ENCODE measurements at regions not wholly inside any gene's neighbourhood (a gene's known extent, or its start where the extent isn't known, plus 50 kb on each side); places are given as distances from the start of the nearest gene placed in this dataset.

DNA sequence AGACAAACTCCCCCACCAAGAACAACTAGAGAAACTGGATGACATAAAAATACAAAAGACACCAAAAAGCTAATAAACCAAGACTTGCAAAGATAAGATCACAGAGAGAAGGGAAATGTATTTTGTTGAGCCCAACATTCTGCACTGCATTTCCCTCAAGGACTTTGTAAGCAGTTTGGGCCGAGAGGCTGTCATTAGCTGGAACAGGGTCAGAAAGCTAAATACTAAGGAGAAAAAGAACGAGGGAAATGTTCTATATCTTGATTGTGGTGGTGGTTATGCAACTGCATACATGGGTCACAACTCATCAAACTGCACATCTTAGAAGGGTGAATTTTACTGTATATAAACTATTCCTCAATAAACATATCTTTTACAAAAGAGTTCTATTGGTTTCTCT, 315.0 kb downstream of the IPMK start (continued):
- TF ChIP-seq ZNF207 (IDR thresholded peaks at IDR 0.05; ENCODE audit: borderline replicate concordance) = no peak
- TF ChIP-seq, protein P1, sequence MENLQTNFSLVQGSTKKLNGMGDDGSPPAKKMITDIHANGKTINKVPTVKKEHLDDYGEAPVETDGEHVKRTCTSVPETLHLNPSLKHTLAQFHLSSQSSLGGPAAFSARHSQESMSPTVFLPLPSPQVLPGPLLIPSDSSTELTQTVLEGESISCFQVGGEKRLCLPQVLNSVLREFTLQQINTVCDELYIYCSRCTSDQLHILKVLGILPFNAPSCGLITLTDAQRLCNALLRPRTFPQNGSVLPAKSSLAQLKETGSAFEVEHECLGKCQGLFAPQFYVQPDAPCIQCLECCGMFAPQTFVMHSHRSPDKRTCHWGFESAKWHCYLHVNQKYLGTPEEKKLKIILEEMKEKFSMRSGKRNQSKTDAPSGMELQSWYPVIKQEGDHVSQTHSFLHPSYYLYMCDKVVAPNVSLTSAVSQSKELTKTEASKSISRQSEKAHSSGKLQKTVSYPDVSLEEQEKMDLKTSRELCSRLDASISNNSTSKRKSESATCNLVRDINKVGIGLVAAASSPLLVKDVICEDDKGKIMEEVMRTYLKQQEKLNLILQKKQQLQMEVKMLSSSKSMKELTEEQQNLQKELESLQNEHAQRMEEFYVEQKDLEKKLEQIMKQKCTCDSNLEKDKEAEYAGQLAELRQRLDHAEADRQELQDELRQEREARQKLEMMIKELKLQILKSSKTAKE (IDR thresholded peaks at IDR 0.05; ENCODE audit: low read depth, poor library complexity, severe bottlenecking) = no peak

DNA sequence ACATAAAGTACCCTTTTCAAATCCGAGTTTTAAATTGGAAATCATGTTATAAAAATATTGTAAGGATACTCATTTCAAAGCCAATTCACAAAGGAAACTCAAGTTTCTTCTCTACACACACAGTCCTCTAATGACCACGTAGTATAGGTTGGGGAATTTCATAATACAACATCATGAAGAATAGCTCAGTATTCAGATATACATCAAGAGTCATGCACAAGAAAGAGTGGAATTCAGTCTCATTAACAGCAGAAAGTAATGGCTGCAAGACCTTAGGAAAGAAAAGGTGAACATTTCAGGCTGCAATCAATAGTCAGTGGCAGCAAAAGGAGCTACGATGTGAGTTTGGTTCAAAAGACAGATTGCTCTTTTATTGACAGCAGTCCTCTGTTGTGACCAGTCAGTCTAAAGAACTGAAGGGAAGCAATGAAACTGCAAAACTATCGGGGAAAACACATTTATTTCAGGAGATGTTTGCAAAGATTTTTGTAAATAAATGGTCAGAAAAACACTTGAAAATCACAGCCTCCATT, 317.2 kb downstream of the IPMK start:
- Histone ChIP-seq H3K27me3 (replicated peaks in 1 of 2; ENCODE audit: control insufficient read depth in 2 of 2, insufficient read depth in 2 of 2, low read length in 1 of 2) (no peaks in the 10 kb centered on the region; a peak in 1 of 4 replicates), H3K36me3 (ENCODE audit: control insufficient read depth in 2 of 2, insufficient read depth in 2 of 2, low read length in 1 of 2) (no peaks in the 10 kb centered on the region), H3K9ac (ENCODE audit: control insufficient read depth, insufficient read depth, low read length) (no peak overlapping the region), H3K4me2 (ENCODE audit: control insufficient read depth, insufficient read depth) (no peak overlapping the region), H3K27ac (ENCODE audit: control insufficient read depth, insufficient read depth) (no peak overlapping the region), H3K9me3 (replicated peaks; ENCODE audit: control insufficient read depth, insufficient read depth, low read length) (no peaks in the 10 kb centered on the region), H3K4me1 (ENCODE audit: control insufficient read depth, insufficient read depth, low read length) (no peaks in the 10 kb centered on the region), H3K79me2 (ENCODE audit: control insufficient read depth, insufficient read depth, low read length) (no peaks in the 10 kb centered on the region), H3K4me3 (no peak overlapping the region), H4K20me1 (ENCODE audit: control insufficient read depth, insufficient read depth) (no peaks in the 10 kb centered on the region), H2AFZ (ENCODE audit: control insufficient read depth, low read depth, low read length) (no peak overlapping the region)
- ChIA-PET RAD21 (ENCODE audit: unreplicated experiment) (no interaction called here), CTCF (no interaction called here), POLR2A (no interaction called here), SMC1A (ENCODE audit: uncharacterized antibody, unreplicated experiment) (interaction anchor here (1.1 kb wide), 1 partner anchor 9 kb away, joined by 3 read pairs; no protein-coding TSS in a partner anchor)
- intact Hi-C loops (cut with micrococcal nuclease; ENCODE audit: unreplicated experiment) = no loop called here
- 11% methylated on average over 4 of the region's 4 CpGs for WGBS (ENCODE audit: insufficient coverage, insufficient replicate concordance, low lambda C conversion rate, missing lambda C conversion rate)
- DNase-seq (ENCODE audit: low read depth, low spot score) = no peak
- in situ Hi-C loops (cut with MboI) = no loop called here
- BruUV-seq (replicated peaks) = no TSS peak
- no peak for FAIRE-seq
- ATAC-seq = no peak
- no peak for TF ChIP-seq FOS (IDR thresholded peaks at IDR 0.05; ENCODE audit: borderline replicate concordance, extremely low read depth, insufficient read length)
- TF ChIP-seq, protein P2, sequence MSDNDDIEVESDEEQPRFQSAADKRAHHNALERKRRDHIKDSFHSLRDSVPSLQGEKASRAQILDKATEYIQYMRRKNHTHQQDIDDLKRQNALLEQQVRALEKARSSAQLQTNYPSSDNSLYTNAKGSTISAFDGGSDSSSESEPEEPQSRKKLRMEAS (IDR thresholded peaks at IDR 0.05; ENCODE audit: low read depth, low read length) = no peak
- TF ChIP-seq RFX5 (IDR thresholded peaks at IDR 0.05; ENCODE audit: low read depth, low read length) = no peak
- no peak for TF ChIP-seq CHD2 (IDR thresholded peaks at IDR 0.05; ENCODE audit: borderline replicate concordance, low read depth, low read length)
- TF ChIP-seq, protein P3, sequence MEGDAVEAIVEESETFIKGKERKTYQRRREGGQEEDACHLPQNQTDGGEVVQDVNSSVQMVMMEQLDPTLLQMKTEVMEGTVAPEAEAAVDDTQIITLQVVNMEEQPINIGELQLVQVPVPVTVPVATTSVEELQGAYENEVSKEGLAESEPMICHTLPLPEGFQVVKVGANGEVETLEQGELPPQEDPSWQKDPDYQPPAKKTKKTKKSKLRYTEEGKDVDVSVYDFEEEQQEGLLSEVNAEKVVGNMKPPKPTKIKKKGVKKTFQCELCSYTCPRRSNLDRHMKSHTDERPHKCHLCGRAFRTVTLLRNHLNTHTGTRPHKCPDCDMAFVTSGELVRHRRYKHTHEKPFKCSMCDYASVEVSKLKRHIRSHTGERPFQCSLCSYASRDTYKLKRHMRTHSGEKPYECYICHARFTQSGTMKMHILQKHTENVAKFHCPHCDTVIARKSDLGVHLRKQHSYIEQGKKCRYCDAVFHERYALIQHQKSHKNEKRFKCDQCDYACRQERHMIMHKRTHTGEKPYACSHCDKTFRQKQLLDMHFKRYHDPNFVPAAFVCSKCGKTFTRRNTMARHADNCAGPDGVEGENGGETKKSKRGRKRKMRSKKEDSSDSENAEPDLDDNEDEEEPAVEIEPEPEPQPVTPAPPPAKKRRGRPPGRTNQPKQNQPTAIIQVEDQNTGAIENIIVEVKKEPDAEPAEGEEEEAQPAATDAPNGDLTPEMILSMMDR (IDR thresholded peaks at IDR 0.05 in 2 of 3, conservative IDR thresholded peaks at IDR 0.05 in 1 of 3; ENCODE audit: control insufficient read depth in 2 of 3, extremely low read depth in 1 of 3, insufficient read depth in 1 of 3, low read depth in 3 of 3, low read length in 3 of 3) = no peak
- TF ChIP-seq, protein P4, sequence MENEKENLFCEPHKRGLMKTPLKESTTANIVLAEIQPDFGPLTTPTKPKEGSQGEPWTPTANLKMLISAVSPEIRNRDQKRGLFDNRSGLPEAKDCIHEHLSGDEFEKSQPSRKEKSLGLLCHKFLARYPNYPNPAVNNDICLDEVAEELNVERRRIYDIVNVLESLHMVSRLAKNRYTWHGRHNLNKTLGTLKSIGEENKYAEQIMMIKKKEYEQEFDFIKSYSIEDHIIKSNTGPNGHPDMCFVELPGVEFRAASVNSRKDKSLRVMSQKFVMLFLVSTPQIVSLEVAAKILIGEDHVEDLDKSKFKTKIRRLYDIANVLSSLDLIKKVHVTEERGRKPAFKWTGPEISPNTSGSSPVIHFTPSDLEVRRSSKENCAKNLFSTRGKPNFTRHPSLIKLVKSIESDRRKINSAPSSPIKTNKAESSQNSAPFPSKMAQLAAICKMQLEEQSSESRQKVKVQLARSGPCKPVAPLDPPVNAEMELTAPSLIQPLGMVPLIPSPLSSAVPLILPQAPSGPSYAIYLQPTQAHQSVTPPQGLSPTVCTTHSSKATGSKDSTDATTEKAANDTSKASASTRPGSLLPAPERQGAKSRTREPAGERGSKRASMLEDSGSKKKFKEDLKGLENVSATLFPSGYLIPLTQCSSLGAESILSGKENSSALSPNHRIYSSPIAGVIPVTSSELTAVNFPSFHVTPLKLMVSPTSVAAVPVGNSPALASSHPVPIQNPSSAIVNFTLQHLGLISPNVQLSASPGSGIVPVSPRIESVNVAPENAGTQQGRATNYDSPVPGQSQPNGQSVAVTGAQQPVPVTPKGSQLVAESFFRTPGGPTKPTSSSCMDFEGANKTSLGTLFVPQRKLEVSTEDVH (IDR thresholded peaks at IDR 0.05; ENCODE audit: low read depth, partially characterized antibody) = no peak
- no peak for TF ChIP-seq ZNF622 (IDR thresholded peaks at IDR 0.05)
- TF ChIP-seq, protein P5, sequence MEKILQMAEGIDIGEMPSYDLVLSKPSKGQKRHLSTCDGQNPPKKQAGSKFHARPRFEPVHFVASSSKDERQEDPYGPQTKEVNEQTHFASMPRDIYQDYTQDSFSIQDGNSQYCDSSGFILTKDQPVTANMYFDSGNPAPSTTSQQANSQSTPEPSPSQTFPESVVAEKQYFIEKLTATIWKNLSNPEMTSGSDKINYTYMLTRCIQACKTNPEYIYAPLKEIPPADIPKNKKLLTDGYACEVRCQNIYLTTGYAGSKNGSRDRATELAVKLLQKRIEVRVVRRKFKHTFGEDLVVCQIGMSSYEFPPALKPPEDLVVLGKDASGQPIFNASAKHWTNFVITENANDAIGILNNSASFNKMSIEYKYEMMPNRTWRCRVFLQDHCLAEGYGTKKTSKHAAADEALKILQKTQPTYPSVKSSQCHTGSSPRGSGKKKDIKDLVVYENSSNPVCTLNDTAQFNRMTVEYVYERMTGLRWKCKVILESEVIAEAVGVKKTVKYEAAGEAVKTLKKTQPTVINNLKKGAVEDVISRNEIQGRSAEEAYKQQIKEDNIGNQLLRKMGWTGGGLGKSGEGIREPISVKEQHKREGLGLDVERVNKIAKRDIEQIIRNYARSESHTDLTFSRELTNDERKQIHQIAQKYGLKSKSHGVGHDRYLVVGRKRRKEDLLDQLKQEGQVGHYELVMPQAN (conservative IDR thresholded peaks at IDR 0.05) = no peak
- TF ChIP-seq MYB (IDR thresholded peaks at IDR 0.05; ENCODE audit: borderline replicate concordance, low read depth, low read length) = no peak

All from GM12878 (cell line).